ENCODE measurements at regions not wholly inside any gene's neighbourhood (a gene's known extent, or its start where the extent isn't known, plus 50 kb on each side); places are given as distances from the start of the nearest gene placed in this dataset.

DNA sequence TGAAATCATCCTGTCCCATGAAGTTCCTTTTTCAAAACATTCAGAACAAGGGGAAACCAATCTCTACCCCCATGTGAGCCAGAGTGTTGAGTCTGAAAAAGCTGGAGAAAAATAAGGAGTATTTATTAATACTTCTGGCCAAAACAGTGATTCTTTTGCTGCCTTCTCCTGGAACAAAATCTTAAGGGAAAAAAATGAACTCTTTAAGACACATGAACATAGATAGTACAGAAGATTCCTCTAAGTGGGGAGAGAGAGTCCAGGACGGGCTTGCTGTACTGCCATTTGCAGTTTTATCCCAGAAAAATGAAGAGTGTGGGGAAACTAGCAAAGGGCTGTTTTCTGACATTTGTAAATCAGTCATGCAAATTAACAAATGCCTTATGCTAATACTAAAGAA, 173.4 kb upstream of the CELF2 start:
- TF ChIP-seq, protein P1, sequence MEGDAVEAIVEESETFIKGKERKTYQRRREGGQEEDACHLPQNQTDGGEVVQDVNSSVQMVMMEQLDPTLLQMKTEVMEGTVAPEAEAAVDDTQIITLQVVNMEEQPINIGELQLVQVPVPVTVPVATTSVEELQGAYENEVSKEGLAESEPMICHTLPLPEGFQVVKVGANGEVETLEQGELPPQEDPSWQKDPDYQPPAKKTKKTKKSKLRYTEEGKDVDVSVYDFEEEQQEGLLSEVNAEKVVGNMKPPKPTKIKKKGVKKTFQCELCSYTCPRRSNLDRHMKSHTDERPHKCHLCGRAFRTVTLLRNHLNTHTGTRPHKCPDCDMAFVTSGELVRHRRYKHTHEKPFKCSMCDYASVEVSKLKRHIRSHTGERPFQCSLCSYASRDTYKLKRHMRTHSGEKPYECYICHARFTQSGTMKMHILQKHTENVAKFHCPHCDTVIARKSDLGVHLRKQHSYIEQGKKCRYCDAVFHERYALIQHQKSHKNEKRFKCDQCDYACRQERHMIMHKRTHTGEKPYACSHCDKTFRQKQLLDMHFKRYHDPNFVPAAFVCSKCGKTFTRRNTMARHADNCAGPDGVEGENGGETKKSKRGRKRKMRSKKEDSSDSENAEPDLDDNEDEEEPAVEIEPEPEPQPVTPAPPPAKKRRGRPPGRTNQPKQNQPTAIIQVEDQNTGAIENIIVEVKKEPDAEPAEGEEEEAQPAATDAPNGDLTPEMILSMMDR (IDR thresholded peaks at IDR 0.05) = no peak
- TF ChIP-seq POLR2A (IDR thresholded peaks at IDR 0.05) = no peak
